22Rv1 (cell line): ENCODE measurements at regions not wholly inside any gene's neighbourhood (a gene's known extent, or its start where the extent isn't known, plus 50 kb on each side); places are given as distances from the start of the nearest gene placed in this dataset.

Source experiments
- CTCF ChIP-seq: fragments of 450-650 bp; IDR thresholded peaks from 2 replicates; pipeline ENCODE4 v1.5.1; 2017; ENCODE audit warnings: mild to moderate bottlenecking
- ZFX ChIP-seq: fragments of 450-650 bp; IDR thresholded peaks from 2 replicates; pipeline ENCODE4 v1.6.1; 2017; ENCODE audit warnings: antibody characterized with exemption, borderline replicate concordance

- TF ChIP-seq CTCF, result no peak
- TF ChIP-seq ZFX, result no peak
Observed at GRCh38 chr6:93182938-93183479, 236.3 kb downstream of the EPHA7 start.
